ENCODE measurements at regions not wholly inside any gene's neighbourhood (a gene's known extent, or its start where the extent isn't known, plus 50 kb on each side); places are given as distances from the start of the nearest gene placed in this dataset.

- TF ChIP-seq CTCF (conservative IDR thresholded peaks at IDR 0.05; ENCODE audit: low read depth, low read length), result no peak
- no peak for DNase-seq (ENCODE audit: low read depth)
- H3K4me3 ChIP-seq (ENCODE audit: low read length), result no peak overlapping the region
These were observed 274.5 kb upstream of the PTGER4 start for GRCh38 chr5:40405230-40405629.

DNA sequence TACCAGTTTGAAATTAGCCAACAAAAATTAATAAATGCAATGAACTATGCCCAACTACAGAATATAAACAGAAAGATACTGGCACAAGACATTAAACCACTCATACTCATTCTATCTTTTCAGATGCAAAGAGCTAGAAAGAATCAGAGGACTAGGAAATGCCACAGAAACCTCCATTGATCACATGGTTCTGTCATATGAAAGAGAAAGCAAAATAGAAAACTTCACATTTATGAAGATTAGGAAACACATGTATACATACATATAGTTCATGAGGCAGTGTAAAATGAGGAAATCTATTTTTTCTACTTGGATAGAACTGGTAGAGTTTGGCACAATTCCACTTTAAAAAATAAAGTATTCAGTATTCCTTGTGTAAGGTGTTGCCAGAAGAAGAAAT lies 275.1 kb upstream of the PTGER4 start:
- no peak for DNase-seq (ENCODE audit: low read depth)
- H3K4me3 ChIP-seq (ENCODE audit: low read length), result no peak overlapping the region
- TF ChIP-seq CTCF (conservative IDR thresholded peaks at IDR 0.05; ENCODE audit: low read depth, low read length), result no peak

DNA sequence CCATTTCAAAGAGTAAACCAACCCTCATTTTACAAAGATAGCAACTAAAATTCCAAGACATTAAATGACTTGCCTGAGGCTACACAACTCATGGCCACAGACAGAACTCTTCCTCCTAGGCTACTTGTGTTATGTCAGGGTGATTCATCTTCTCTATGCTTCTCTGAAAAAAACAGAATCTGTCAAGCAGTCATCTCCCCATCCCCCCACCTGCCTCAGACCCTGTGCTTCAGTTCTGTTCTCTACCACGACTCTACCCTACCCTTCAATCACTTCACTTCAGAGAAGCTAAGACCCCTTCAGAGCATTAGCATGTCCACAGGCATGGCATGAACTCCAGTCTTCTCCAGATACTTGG lies 277.7 kb upstream of the PTGER4 start:
- TF ChIP-seq CTCF (conservative IDR thresholded peaks at IDR 0.05; ENCODE audit: low read depth, low read length), result no peak
- no peak overlapping the region for H3K4me3 ChIP-seq (ENCODE audit: low read length)
- no peak for DNase-seq (ENCODE audit: low read depth)

- no peak overlapping the region for H3K4me3 ChIP-seq (ENCODE audit: low read length)
- no peak for DNase-seq (ENCODE audit: low read depth)
- TF ChIP-seq CTCF (conservative IDR thresholded peaks at IDR 0.05; ENCODE audit: low read depth, low read length), result no peak
These were observed 278.3 kb upstream of the PTGER4 start for GRCh38 chr5:40401284-40402006.

- H3K4me3 ChIP-seq (ENCODE audit: low read length), result no peak overlapping the region
- DNase-seq (ENCODE audit: low read depth), result no peak
- TF ChIP-seq CTCF (conservative IDR thresholded peaks at IDR 0.05; ENCODE audit: low read depth, low read length), result no peak
These were observed 279.5 kb upstream of the PTGER4 start for GRCh38 chr5:40400245-40400644.

DNA sequence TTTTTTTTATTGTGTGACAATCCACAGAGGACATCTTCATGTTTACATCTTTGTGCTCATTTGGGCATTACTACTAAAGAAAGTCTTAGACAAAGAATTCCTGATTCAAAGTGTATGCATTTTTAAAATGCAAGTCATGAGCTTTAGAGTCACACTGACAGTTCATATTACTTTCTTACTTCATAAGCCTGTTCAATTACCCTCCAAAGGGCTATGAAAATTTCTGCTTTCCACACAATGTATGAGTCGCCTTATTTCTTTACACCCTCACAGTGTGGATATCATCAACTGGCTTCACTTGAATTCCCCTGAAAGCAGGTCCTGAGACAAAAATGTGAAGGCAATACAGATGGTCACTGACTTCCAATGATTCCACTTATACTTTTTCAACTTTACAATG lies 280.4 kb upstream of the PTGER4 start:
- H3K4me3 ChIP-seq (ENCODE audit: low read length), result no peak overlapping the region
- no peak for TF ChIP-seq CTCF (conservative IDR thresholded peaks at IDR 0.05; ENCODE audit: low read depth, low read length)
- no peak for DNase-seq (ENCODE audit: low read depth)

GRCh38 chr5:40397976-40398375 lies 281.7 kb upstream of the PTGER4 start:
- TF ChIP-seq CTCF (conservative IDR thresholded peaks at IDR 0.05; ENCODE audit: low read depth, low read length), result no peak
- DNase-seq (ENCODE audit: low read depth), result no peak
- H3K4me3 ChIP-seq (ENCODE audit: low read length), result no peak overlapping the region

All from retinal pigment epithelial cell (primary cell).